ENCODE measurements at regions not wholly inside any gene's neighbourhood (a gene's known extent, or its start where the extent isn't known, plus 50 kb on each side); places are given as distances from the start of the nearest gene placed in this dataset.

- no peak for TF ChIP-seq NRF1 (IDR thresholded peaks at IDR 0.05; ENCODE audit: low read depth, low read length)
- TF ChIP-seq TEAD4 (IDR thresholded peaks at IDR 0.05; ENCODE audit: borderline replicate concordance, insufficient read depth), result no peak
- no peak for TF ChIP-seq PBX3 (IDR thresholded peaks at IDR 0.05)
- TF ChIP-seq REST (IDR thresholded peaks at IDR 0.05; ENCODE audit: low read depth, low read length), result no peak
- TF ChIP-seq RXRA (IDR thresholded peaks at IDR 0.05; ENCODE audit: borderline replicate concordance, low read depth), result no peak
- no peak for TF ChIP-seq CTCF (IDR thresholded peaks at IDR 0.05)
- TF ChIP-seq RFX5 (IDR thresholded peaks at IDR 0.05; ENCODE audit: low read length), result no peak
- DNase-seq, result no peak
- no peaks in the 10 kb centered on the region for H3K4me1 ChIP-seq (ENCODE audit: control insufficient read depth in 1 of 2, insufficient read depth in 2 of 2, low read depth in 1 of 2, low read length in 1 of 2)
- H3K79me2 ChIP-seq (ENCODE audit: insufficient read depth), result no peaks in the 10 kb centered on the region
- H3K36me3 ChIP-seq (replicated peaks in 1 of 2; ENCODE audit: control insufficient read depth in 1 of 2, insufficient read depth in 2 of 2, low read length in 1 of 2), result no peaks in the 10 kb centered on the region
- 0% methylated on average over 2 of the region's 2 CpGs for WGBS (ENCODE audit: low lambda C conversion rate)
- no peaks in the 10 kb centered on the region for H3K9me2 ChIP-seq
- H3K27me3 ChIP-seq (ENCODE audit: insufficient read depth), result no peaks in the 10 kb centered on the region
- H3F3A ChIP-seq (replicated peaks; ENCODE audit: insufficient read depth), result no peaks in the 10 kb centered on the region
- no peak overlapping the region for H3K27ac ChIP-seq (ENCODE audit: low read depth in 2 of 2, low read length in 1 of 2)
- H2AFZ ChIP-seq (ENCODE audit: low read depth), result no peak overlapping the region
- no peaks in the 10 kb centered on the region for H4K20me1 ChIP-seq (ENCODE audit: insufficient read depth)
- no peak overlapping the region for H3K9ac ChIP-seq
- ChIA-PET CTCF (no interaction called here), POLR2A (no interaction called here)
- H3K9me3 ChIP-seq, result no peaks in the 10 kb centered on the region
- H3K4me2 ChIP-seq, result no peak overlapping the region
- H3K4me3 ChIP-seq (ENCODE audit: low read depth in 2 of 2, low read length in 1 of 2), result no peak overlapping the region
Measured at GRCh38 chr15:94804613-94805012, 573.3 kb downstream of the MCTP2 start.

GRCh38 chr15:94815110-94815731, 583.9 kb downstream of the MCTP2 start:
- WGBS (ENCODE audit: low lambda C conversion rate), result 4% methylated on average over 4 of the region's 4 CpGs
- no peak for DNase-seq
- H3K9me3 ChIP-seq, result no peaks in the 10 kb centered on the region
- POLR2A ChIA-PET, result no interaction called here
- H3K9me2 ChIP-seq, result no peaks in the 10 kb centered on the region
- H2AFZ ChIP-seq (ENCODE audit: low read depth), result no peak overlapping the region
- no peaks in the 10 kb centered on the region for H3K27me3 ChIP-seq (ENCODE audit: insufficient read depth)
- no peaks in the 10 kb centered on the region for H3K79me2 ChIP-seq (ENCODE audit: insufficient read depth)
- no peaks in the 10 kb centered on the region for H3F3A ChIP-seq (replicated peaks; ENCODE audit: insufficient read depth)
- H3K4me2 ChIP-seq, result no peak overlapping the region
- H3K27ac ChIP-seq (ENCODE audit: low read depth in 2 of 2, low read length in 1 of 2), result no peak overlapping the region
- no peaks in the 10 kb centered on the region for H3K4me1 ChIP-seq (ENCODE audit: control insufficient read depth in 1 of 2, insufficient read depth in 2 of 2, low read depth in 1 of 2, low read length in 1 of 2)
- H3K9ac ChIP-seq, result no peak overlapping the region
- no peaks in the 10 kb centered on the region for H3K36me3 ChIP-seq (replicated peaks in 1 of 2; ENCODE audit: control insufficient read depth in 1 of 2, insufficient read depth in 2 of 2, low read length in 1 of 2)
- no peaks in the 10 kb centered on the region for H4K20me1 ChIP-seq (ENCODE audit: insufficient read depth)
- CTCF ChIA-PET, result no interaction called here
- H3K4me3 ChIP-seq (ENCODE audit: low read depth in 2 of 2, low read length in 1 of 2), result no peak overlapping the region
- TF ChIP-seq SIN3A (IDR thresholded peaks at IDR 0.05; ENCODE audit: borderline replicate concordance, low read depth, low read length), result no peak
- TF ChIP-seq CHD2 (IDR thresholded peaks at IDR 0.05; ENCODE audit: low read length, partially characterized antibody), result no peak
- no peak for TF ChIP-seq USF1 (IDR thresholded peaks at IDR 0.05; ENCODE audit: borderline replicate concordance, low read depth)
- TF ChIP-seq MXI1 (IDR thresholded peaks at IDR 0.05; ENCODE audit: low read depth, low read length), result no peak
- no peak for TF ChIP-seq ZBTB33 (IDR thresholded peaks at IDR 0.05; ENCODE audit: borderline replicate concordance, low read depth)
- TF ChIP-seq SMC3 (IDR thresholded peaks at IDR 0.05; ENCODE audit: low read depth, low read length), result no peak
- no peak for TF ChIP-seq NFIC (IDR thresholded peaks at IDR 0.05; ENCODE audit: borderline replicate concordance)
